ENCODE measurements at regions not wholly inside any gene's neighbourhood (a gene's known extent, or its start where the extent isn't known, plus 50 kb on each side); places are given as distances from the start of the nearest gene placed in this dataset.
A peak's percentile ranks its signal among the peaks of the same experiment; 100 is the strongest.

DNA sequence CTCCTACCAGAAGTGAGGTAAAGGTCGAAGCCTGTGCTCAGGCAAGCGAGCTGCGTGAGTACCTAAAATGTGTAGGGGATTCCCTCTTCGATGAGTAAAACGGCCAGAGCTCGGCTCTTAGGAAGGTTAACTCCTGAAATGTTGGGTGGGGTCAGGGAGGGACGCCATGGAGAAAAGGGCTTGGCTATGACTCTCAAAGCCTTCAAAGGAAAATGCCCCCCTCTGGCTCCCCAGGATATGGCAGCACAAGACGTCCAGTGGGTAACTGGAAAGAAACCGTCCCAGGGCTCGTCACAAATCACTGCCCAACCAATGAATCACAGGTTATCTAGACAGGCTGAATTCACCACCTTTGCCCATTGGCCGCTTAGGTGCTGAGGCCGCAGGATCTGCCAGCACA lies 58.0 kb downstream of the CALML3 start:
- H3K4me3 Mint-ChIP-seq, result no peak overlapping the region; a peak in 1 of 5 replicates
- no peaks in the 10 kb centered on the region for H3K79me1 ChIP-seq (ENCODE audit: insufficient read depth, low read depth, low read length, poor library complexity, severe bottlenecking)
- H4K20me1 ChIP-seq (ENCODE audit: control insufficient read depth, insufficient read depth, insufficient read length), result no peaks in the 10 kb centered on the region
- H4K91ac ChIP-seq (ENCODE audit: insufficient read length, low read depth, low read length), result no peak overlapping the region
- no peak overlapping the region for H3K56ac ChIP-seq (ENCODE audit: insufficient read length, low read depth, low read length)
- no peak overlapping the region for H2BK15ac ChIP-seq (ENCODE audit: low read depth, low read length)
- H3K27ac Mint-ChIP-seq, result no peak overlapping the region
- H2AFZ ChIP-seq (ENCODE audit: low read length), result no peak overlapping the region
- WGBS (ENCODE audit: extremely low coverage, insufficient read length, low lambda C conversion rate), result no CpG with 5 or more reads among the region's 12 CpGs
- H3K23me2 ChIP-seq (ENCODE audit: insufficient read length, low read depth, low read length, poor library complexity, severe bottlenecking), result no peaks in the 10 kb centered on the region
- H2BK12ac ChIP-seq (ENCODE audit: insufficient read length, low read depth, low read length), result no peak overlapping the region
- H4K5ac ChIP-seq (ENCODE audit: insufficient read length, low read depth, low read length), result no peak overlapping the region
- H3K4me1 Mint-ChIP-seq, result peaks cover 38 to 47% of the 10 kb centered on the region in 2 experiments
- no peaks in the 10 kb centered on the region for H3K9me3 ChIP-seq (ENCODE audit: control insufficient read depth, low read depth, low read length)
- no peak for DNase-seq
- no peak overlapping the region for H2BK120ac ChIP-seq (ENCODE audit: low read depth, low read length, poor library complexity, severe bottlenecking)
- H3K18ac ChIP-seq (ENCODE audit: insufficient read length, low read depth, low read length), result no peak overlapping the region
- no peak overlapping the region for H3K23ac ChIP-seq (ENCODE audit: insufficient read length, low read depth, low read length)
- no peak overlapping the region for H3T11ph ChIP-seq (ENCODE audit: low read length)
- H4K8ac ChIP-seq (replicated peaks; ENCODE audit: insufficient read length, low read depth, low read length), result no peak overlapping the region
- no peak overlapping the region for H3K9ac ChIP-seq (ENCODE audit: extremely low read depth, insufficient read length, low read length)
- no peak overlapping the region for H3K14ac ChIP-seq (ENCODE audit: insufficient read depth, low read length)
- peaks cover 6% of the 10 kb centered on the region; the same call in 1 of the 2 replicates for H3K4me1 ChIP-seq (ENCODE audit: insufficient read depth, low read length)
- H2BK5ac ChIP-seq (ENCODE audit: insufficient read length, low read length), result no peak overlapping the region
- TF ChIP-seq, protein P1, sequence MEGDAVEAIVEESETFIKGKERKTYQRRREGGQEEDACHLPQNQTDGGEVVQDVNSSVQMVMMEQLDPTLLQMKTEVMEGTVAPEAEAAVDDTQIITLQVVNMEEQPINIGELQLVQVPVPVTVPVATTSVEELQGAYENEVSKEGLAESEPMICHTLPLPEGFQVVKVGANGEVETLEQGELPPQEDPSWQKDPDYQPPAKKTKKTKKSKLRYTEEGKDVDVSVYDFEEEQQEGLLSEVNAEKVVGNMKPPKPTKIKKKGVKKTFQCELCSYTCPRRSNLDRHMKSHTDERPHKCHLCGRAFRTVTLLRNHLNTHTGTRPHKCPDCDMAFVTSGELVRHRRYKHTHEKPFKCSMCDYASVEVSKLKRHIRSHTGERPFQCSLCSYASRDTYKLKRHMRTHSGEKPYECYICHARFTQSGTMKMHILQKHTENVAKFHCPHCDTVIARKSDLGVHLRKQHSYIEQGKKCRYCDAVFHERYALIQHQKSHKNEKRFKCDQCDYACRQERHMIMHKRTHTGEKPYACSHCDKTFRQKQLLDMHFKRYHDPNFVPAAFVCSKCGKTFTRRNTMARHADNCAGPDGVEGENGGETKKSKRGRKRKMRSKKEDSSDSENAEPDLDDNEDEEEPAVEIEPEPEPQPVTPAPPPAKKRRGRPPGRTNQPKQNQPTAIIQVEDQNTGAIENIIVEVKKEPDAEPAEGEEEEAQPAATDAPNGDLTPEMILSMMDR (conservative IDR thresholded peaks at IDR 0.05), result peak; percentile 47; the same call in 2 of the 3 replicates
- no peaks in the 10 kb centered on the region for H3K27me3 ChIP-seq (ENCODE audit: insufficient read depth, low read length)
- H3K27ac ChIP-seq (ENCODE audit: insufficient read length, low read depth, low read length), result no peak overlapping the region
- no peaks in the 10 kb centered on the region for H3K79me2 ChIP-seq (ENCODE audit: insufficient read depth, low read length)
- peaks cover 6% of the 10 kb centered on the region for H3K27me3 Mint-ChIP-seq (ENCODE audit: low read depth)
- no peak overlapping the region for H3K4ac ChIP-seq (ENCODE audit: low read depth, low read length)
- peaks cover 0 to 7% of the 10 kb centered on the region in 2 experiments; a peak in 2 of 5 replicates for H3K9me3 Mint-ChIP-seq
- H3K4me2 ChIP-seq (ENCODE audit: insufficient read depth, insufficient read length, low read length), result no peak overlapping the region
- no peak overlapping the region for H2AK5ac ChIP-seq (ENCODE audit: insufficient read length, low read length)
- H3K36me3 Mint-ChIP-seq (ENCODE audit: insufficient read depth in 1 of 3, low read depth in 3 of 3), result peaks cover 0 to 6% (median 0%) of the 10 kb centered on the region in 3 experiments; a peak in 1 of 7 replicates
- no peak overlapping the region for H2BK20ac ChIP-seq (ENCODE audit: low read depth, low read length, poor library complexity, severe bottlenecking)
